Gastroesophageal sphincter (tissue), 3 donors: ENCODE measurements at regions not wholly inside any gene's neighbourhood (a gene's known extent, or its start where the extent isn't known, plus 50 kb on each side); places are given as distances from the start of the nearest gene placed in this dataset.

Source experiments
- POLR2AphosphoS5 ChIP-seq: sonication (generic); formaldehyde crosslinking; IDR thresholded peaks from one replicate; pipeline ENCODE4 v1.6.1; 2017; ENCODE audit warnings: antibody characterized with exemption
- TF ChIP-seq, protein P1 (sequence below), 4 experiments: fragments of 200-600 bp in 2 of 4; fragments of 450-650 bp in 2 of 4; sonication (generic) in 1 of 4; IDR thresholded peaks; one replicate each; pipeline ENCODE4 v1.5.1; 2017 to 2019; ENCODE audit warnings: antibody characterized with exemption in 4 of 4, mild to moderate bottlenecking in 2 of 4, moderate library complexity in 2 of 4

DNA sequence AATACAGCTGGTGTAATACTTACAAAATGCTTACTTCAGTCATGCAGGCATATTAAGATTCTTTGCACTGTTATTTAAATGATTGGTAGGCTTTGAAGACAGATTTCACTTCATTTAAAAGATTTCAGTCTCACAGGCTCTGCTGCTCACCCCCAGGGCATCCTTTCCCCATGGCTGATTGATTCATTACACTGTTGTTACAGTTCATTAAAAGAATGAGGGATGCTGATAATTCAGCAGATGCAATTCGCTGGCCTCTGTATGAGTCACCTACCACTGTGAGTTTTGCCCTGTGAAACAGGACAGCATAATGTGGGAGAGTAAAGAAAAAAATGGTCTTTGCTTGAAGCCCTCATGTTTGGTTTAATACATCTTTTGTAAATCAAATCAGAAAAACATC, 246.9 kb downstream of the CYLC2 start:
- TF ChIP-seq POLR2AphosphoS5: no peak
- TF ChIP-seq, protein P1, sequence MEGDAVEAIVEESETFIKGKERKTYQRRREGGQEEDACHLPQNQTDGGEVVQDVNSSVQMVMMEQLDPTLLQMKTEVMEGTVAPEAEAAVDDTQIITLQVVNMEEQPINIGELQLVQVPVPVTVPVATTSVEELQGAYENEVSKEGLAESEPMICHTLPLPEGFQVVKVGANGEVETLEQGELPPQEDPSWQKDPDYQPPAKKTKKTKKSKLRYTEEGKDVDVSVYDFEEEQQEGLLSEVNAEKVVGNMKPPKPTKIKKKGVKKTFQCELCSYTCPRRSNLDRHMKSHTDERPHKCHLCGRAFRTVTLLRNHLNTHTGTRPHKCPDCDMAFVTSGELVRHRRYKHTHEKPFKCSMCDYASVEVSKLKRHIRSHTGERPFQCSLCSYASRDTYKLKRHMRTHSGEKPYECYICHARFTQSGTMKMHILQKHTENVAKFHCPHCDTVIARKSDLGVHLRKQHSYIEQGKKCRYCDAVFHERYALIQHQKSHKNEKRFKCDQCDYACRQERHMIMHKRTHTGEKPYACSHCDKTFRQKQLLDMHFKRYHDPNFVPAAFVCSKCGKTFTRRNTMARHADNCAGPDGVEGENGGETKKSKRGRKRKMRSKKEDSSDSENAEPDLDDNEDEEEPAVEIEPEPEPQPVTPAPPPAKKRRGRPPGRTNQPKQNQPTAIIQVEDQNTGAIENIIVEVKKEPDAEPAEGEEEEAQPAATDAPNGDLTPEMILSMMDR (IDR thresholded peaks at IDR 0.05): no peak
